ENCODE measurements at regions not wholly inside any gene's neighbourhood (a gene's known extent, or its start where the extent isn't known, plus 50 kb on each side); places are given as distances from the start of the nearest gene placed in this dataset.

DNA sequence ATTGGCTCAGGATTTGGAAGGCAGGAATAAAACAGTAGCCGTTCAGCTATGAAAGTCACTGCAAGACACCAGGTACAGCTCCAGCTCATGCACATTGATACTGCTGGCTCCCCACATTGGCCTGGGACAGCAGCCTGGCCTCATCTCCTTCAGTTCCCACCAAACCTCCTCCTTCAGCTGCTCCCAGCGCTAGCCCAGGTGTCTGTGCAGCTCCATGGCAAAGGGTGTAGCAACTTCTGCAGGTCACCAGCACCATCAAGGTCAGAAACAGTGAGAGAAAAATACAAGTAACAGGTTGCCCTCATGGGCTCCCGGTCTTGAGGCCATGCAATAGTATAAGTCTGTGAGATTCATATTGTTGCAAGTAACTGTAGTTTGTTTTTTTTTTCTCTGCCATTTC is 216.7 kb upstream of the CTAGE1 start:
- DNase-seq (ENCODE audit: extremely low read depth, insufficient read length) = no peak
- Histone ChIP-seq H3K36me3 (ENCODE audit: control insufficient read depth, insufficient read depth, low read length) (no peaks in the 10 kb centered on the region), H3K27me3 (replicated peaks; ENCODE audit: control insufficient read depth, insufficient read depth, low read length) (no peaks in the 10 kb centered on the region), H3K4me3 (replicated peaks; ENCODE audit: low read depth, low read length) (no peak overlapping the region)
- TF ChIP-seq, protein P1, sequence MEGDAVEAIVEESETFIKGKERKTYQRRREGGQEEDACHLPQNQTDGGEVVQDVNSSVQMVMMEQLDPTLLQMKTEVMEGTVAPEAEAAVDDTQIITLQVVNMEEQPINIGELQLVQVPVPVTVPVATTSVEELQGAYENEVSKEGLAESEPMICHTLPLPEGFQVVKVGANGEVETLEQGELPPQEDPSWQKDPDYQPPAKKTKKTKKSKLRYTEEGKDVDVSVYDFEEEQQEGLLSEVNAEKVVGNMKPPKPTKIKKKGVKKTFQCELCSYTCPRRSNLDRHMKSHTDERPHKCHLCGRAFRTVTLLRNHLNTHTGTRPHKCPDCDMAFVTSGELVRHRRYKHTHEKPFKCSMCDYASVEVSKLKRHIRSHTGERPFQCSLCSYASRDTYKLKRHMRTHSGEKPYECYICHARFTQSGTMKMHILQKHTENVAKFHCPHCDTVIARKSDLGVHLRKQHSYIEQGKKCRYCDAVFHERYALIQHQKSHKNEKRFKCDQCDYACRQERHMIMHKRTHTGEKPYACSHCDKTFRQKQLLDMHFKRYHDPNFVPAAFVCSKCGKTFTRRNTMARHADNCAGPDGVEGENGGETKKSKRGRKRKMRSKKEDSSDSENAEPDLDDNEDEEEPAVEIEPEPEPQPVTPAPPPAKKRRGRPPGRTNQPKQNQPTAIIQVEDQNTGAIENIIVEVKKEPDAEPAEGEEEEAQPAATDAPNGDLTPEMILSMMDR (IDR thresholded peaks at IDR 0.05; ENCODE audit: insufficient read depth, low read length, poor library complexity, severe bottlenecking) = no peak

DNA sequence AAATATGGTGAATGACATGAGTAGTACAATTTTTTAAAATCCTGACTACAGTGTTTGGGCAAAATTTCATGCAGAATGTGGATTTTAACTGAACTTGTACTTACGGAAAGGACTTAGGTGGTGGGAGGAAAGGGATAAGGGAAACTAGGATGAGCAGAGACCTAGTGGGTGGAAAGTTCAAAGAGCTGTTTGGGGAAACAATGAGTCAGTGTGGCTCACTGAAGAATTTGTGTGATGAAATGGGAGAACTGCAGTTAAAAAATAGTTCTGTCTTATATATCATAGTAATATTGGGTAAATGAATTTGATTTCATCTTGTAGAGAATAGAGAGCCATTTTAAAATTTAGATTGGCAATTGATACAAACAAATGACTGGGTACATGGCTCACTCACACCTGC is 220.1 kb upstream of the CTAGE1 start:
- H3K4me3 ChIP-seq (replicated peaks; ENCODE audit: low read depth, low read length) = no peak overlapping the region
- DNase-seq (ENCODE audit: extremely low read depth, insufficient read length) = no peak
- TF ChIP-seq, protein P1 (IDR thresholded peaks at IDR 0.05; ENCODE audit: insufficient read depth, low read length, poor library complexity, severe bottlenecking) = no peak
- no peaks in the 10 kb centered on the region for H3K27me3 ChIP-seq (replicated peaks; ENCODE audit: control insufficient read depth, insufficient read depth, low read length)
- H3K36me3 ChIP-seq (ENCODE audit: control insufficient read depth, insufficient read depth, low read length) = no peaks in the 10 kb centered on the region

DNA sequence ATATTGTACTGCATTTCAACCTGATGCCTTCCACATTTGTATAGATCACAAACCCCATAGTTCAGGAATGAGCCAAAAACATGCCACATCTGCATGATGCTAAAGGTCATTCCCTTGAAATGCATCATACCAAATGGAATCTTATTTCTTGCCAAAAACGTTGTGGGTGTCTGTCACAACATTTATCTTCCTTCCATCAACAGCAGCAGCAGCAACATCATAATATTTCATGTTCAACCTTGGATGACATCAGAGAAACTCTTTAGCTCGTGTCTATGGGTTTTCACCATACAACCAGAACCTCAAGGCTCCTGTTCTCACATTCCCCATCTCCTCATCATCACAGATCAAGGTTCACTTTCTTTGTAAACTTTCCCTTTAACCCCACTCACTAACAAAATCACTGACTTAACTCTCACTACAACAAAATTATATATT is 221.3 kb upstream of the CTAGE1 start:
- Histone ChIP-seq H3K4me3 (replicated peaks; ENCODE audit: low read depth, low read length) (no peak overlapping the region), H3K27me3 (replicated peaks; ENCODE audit: control insufficient read depth, insufficient read depth, low read length) (no peaks in the 10 kb centered on the region), H3K36me3 (ENCODE audit: control insufficient read depth, insufficient read depth, low read length) (no peaks in the 10 kb centered on the region)
- no peak for DNase-seq (ENCODE audit: extremely low read depth, insufficient read length)
- TF ChIP-seq, protein P1 (IDR thresholded peaks at IDR 0.05; ENCODE audit: insufficient read depth, low read length, poor library complexity, severe bottlenecking) = no peak

DNA sequence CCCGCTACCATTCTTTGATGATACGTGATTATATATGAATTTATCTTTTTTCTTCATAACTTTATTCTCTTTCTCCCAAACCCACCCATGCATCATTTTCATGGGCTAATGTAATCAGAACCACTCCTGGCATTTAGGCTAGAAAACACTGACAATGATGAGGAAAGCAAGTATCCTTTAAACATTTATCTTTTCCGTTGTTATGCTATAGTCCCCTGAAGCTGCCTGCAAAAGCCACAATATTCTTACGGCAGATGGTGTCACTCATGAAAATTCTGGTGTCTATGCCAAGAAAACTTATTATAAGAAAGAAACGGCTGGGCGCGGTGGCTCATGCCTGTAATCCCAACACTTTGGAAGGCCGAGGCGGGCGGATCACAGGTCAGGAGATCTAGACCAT is 221.8 kb upstream of the CTAGE1 start:
- TF ChIP-seq, protein P1 (IDR thresholded peaks at IDR 0.05; ENCODE audit: insufficient read depth, low read length, poor library complexity, severe bottlenecking) = no peak
- Histone ChIP-seq H3K27me3 (replicated peaks; ENCODE audit: control insufficient read depth, insufficient read depth, low read length) (no peaks in the 10 kb centered on the region), H3K4me3 (replicated peaks; ENCODE audit: low read depth, low read length) (no peak overlapping the region), H3K36me3 (ENCODE audit: control insufficient read depth, insufficient read depth, low read length) (no peaks in the 10 kb centered on the region)
- no peak for DNase-seq (ENCODE audit: extremely low read depth, insufficient read length)

DNA sequence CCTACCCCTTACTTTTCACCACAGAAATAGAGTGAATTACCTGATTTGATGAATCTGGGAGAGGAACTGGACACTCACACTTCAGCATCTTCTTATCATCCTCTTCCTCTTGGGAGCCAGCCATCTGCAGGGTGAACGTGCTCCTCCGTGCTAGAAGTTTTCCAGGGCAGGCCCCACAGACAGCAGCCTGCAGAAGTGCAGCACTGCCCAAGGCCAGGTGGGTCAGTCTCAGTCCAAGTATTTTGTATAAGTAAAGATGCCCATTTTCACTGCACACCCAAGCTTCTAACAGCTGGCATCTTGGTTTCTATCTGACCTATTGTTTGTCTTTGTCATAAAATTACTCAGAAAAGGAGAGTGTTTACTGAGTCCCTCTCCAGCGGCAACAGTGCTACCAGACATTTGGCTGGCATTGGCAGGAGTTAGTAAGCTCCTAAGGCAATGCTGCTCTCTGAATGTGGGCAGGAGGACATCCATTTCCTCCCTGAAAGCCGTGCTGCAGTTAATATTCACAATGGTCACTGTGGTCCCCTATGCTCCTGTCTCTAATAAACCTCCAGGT is 222.6 kb upstream of the CTAGE1 start:
- Histone ChIP-seq H3K4me3 (replicated peaks; ENCODE audit: low read depth, low read length) (no peak overlapping the region), H3K36me3 (ENCODE audit: control insufficient read depth, insufficient read depth, low read length) (no peaks in the 10 kb centered on the region), H3K27me3 (replicated peaks; ENCODE audit: control insufficient read depth, insufficient read depth, low read length) (no peaks in the 10 kb centered on the region)
- DNase-seq (ENCODE audit: extremely low read depth, insufficient read length) = no peak
- TF ChIP-seq, protein P1 (IDR thresholded peaks at IDR 0.05; ENCODE audit: insufficient read depth, low read length, poor library complexity, severe bottlenecking) = no peak

DNA sequence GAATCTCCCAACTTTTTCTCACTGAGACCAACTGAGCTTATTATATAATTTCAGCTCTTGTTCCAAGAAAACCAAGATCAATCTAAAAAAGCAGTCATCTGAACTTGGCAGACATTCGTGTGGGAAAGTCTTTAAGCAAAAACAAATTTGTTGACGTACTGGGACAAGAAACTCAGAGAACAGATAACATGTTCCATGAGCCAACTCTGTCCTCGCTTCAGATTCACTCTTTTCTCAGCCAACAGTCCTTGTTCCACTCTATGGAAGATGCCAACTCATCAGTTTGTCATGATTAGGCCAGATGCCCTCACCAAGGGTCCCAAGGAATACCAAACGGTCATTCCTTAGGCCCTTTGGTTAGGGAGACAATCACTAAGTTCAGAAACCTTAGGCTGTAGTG is 224.2 kb upstream of the CTAGE1 start:
- TF ChIP-seq, protein P1 (IDR thresholded peaks at IDR 0.05; ENCODE audit: insufficient read depth, low read length, poor library complexity, severe bottlenecking) = no peak
- DNase-seq (ENCODE audit: extremely low read depth, insufficient read length) = no peak
- Histone ChIP-seq H3K4me3 (replicated peaks; ENCODE audit: low read depth, low read length) (no peak overlapping the region), H3K36me3 (ENCODE audit: control insufficient read depth, insufficient read depth, low read length) (no peaks in the 10 kb centered on the region), H3K27me3 (replicated peaks; ENCODE audit: control insufficient read depth, insufficient read depth, low read length) (no peaks in the 10 kb centered on the region)
